Vagina (tissue), 2 donors: ENCODE measurements at regions not wholly inside any gene's neighbourhood (a gene's known extent, or its start where the extent isn't known, plus 50 kb on each side); places are given as distances from the start of the nearest gene placed in this dataset.

Experiments
- CTCF ChIP-seq, 3 experiments: fragments of 450-650 bp in 2 of 3; fragments of 200-600 bp in 1 of 3; sonication (generic) in 1 of 3; IDR thresholded peaks; one replicate each; pipeline ENCODE4 v1.5.1; 2017 to 2019; ENCODE audit warnings: antibody characterized with exemption in 3 of 3, mild to moderate bottlenecking in 2 of 3, moderate library complexity in 2 of 3
- POLR2A ChIP-seq, 2 donors: fragments of 450-650 bp; IDR thresholded peaks; one replicate each; pipeline ENCODE4 v1.6.1; 2017; ENCODE audit warnings: antibody characterized with exemption in 2 of 2, mild to moderate bottlenecking in 2 of 2, moderate library complexity in 2 of 2
- POLR2AphosphoS5 ChIP-seq, 2 donors: sonication (generic); formaldehyde crosslinking; IDR thresholded peaks; one replicate each; pipeline ENCODE4 v1.9.0; 2017; ENCODE audit warnings: antibody characterized with exemption in 2 of 2, mild to moderate bottlenecking in 2 of 2, low read depth in 1 of 2; ENCODE audit not compliant: insufficient read depth in 1 of 2

DNA sequence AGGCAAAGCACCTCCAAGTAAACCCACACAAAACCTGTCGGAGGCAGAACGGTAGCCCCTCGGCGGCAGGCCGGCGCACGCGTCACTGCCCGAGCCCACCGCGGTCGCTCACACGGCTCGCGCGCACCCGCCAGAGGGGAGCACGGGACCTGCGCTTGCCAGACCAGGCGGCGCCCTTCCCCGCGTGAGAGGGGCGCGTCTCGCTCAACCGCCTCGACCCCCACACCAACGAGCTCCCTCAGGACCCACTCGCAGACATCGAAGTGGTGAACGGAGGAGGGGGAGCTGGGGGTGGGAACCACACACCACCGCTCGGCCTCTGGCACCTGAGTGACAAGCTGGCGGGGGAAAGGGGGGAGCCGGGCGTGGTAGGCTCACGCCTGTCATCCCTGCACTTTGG, 1513.4 kb upstream of the DEFB115 start:
- TF ChIP-seq POLR2A (IDR thresholded peaks at IDR 0.05), result no peak
- TF ChIP-seq CTCF (IDR thresholded peaks at IDR 0.05), result no peak
- no peak for TF ChIP-seq POLR2AphosphoS5 (IDR thresholded peaks at IDR 0.05; ENCODE audit: insufficient read depth in 1 of 2, low read depth in 1 of 2)
